NT2/D1 (cell line): ENCODE measurements at regions not wholly inside any gene's neighbourhood (a gene's known extent, or its start where the extent isn't known, plus 50 kb on each side); places are given as distances from the start of the nearest gene placed in this dataset.

Source experiments
- SUZ12 ChIP-seq: IDR thresholded peaks from 2 replicates; pipeline ENCODE4 v1.6.1; 2011; ENCODE audit not compliant: insufficient read length, insufficient read depth; ENCODE audit errors: extremely low read depth
- YY1 ChIP-seq: IDR thresholded peaks from 2 replicates; pipeline ENCODE4 v1.6.1; 2011; ENCODE audit not compliant: insufficient read length, insufficient read depth
- ZNF274 ChIP-seq: IDR thresholded peaks from 2 replicates; pipeline ENCODE4 v1.6.1; 2011; ENCODE audit warnings: mild to moderate bottlenecking, low read depth, low read length

DNA sequence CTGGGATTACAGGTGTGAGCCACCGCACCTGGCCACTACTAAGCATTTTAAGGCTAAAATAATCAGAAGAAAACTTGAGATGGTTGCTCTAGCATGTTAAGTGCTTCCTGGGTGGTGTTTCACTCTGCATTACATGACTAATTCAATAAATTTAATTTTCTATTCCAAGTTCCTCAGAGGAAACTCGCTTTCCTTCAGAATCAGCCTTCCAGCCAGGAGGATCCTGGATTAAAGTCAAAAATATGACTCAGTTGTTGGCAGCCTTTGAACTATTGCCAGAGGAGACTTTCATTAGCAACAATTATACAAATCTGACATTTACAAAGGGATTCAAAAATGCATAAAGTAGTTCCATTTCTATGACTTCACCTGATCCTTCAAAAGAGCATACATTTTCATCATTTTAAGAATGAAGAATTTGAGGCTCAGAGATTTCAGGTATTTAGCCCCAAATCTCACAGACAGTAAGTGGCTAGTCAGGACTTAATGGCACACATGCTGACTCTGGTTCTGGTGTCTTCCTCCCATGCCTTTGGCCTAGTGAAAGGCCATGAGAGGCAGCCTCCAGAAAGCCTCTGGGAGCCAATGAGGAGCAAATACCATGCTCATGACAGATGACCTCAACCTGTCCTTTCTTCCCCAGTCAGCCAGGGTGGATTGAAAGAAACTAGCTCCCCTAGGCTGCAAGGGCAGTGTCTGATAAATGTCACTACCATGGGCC lies 115.7 kb downstream of the MAP3K21 start:
- TF ChIP-seq YY1 (no peak), ZNF274 (no peak), SUZ12 (no peak)
